GM18909 (cell line): ENCODE measurements at regions not wholly inside any gene's neighbourhood (a gene's known extent, or its start where the extent isn't known, plus 50 kb on each side); places are given as distances from the start of the nearest gene placed in this dataset.
"Not testable (repeated sequence)": the region's sequence is repeated elsewhere in the genome, so short reads cannot be mapped to it uniquely, and the experiment has no call there.

Experiments used
- ATAC-seq: cut with Tn5 transposase; IDR thresholded peaks from one replicate; pipeline ENCODE4 v1.9.1; 2021; ENCODE audit warnings: mild to moderate bottlenecking; ENCODE audit not compliant: unreplicated experiment, poor library complexity

DNA sequence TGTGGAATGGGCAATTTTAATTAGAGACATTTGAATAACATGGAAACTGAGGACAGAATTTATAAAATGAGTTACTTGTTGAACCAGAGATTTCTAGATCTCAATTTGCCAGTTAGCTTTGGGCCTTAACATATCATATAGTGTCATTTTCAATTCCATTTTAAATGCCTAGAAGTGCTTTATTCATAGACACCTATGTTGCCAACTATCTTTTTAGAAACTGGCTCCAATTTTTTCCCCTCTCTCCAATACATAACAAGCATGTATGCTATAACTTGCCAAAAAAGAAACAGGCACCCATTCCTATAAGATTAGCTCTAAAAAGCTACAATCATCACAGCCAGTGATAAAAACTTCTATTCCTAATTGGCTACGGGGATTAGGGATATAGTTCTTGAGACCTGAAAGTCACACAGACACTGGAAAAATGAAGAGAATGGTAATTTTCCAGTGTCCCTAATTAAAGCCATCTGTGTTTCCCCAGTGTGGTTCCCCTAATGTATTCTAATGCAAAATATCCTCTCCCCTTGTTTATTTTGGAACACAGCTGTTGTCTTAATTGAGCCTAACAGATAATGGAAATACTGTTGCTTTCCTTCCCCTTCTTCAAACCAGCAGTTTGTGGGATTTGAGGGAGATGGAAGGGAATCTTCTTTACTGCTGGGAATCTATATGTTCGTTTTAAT, 205.5 kb upstream of the FSHR start:
- ATAC-seq = no peak

DNA sequence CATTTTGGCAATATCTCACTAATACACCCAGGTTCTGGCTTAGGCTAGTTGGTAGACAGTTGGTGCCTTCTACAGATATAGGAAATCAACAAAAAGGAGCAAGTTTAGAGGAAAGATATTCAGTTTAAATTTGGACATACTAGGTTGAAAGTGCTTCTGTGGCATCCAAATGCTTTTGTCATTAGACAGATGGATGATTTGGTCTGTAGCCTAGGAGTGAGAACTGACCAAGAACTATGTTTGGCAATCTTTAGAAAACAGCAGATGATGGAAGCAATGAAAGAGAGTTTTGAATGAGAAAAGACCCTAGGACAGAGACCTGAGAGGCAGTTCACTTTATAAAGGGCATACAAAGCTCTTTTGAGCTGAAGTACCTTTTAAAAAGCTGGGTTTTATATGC, 201.3 kb upstream of the FSHR start:
- ATAC-seq = no peak

DNA sequence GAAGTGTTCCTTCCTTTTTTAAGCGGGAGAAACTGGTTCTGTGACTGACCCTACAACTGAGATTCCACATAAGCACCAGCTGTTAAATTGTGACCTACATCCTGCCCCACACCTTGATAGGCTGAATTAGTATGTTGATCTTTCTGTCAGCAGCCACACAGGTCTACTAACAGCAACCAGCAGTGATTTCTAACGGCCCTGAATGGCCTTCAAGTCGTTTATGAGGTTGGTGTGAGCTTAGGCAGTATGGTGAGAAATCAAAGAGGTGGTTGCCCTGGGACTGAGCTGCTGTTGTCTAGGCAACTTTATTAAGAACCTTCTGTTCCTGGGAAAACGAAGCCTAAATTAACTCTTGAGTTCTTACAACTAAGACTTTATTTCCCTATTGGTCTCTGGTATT, 197.2 kb upstream of the FSHR start:
- ATAC-seq = no peak

DNA sequence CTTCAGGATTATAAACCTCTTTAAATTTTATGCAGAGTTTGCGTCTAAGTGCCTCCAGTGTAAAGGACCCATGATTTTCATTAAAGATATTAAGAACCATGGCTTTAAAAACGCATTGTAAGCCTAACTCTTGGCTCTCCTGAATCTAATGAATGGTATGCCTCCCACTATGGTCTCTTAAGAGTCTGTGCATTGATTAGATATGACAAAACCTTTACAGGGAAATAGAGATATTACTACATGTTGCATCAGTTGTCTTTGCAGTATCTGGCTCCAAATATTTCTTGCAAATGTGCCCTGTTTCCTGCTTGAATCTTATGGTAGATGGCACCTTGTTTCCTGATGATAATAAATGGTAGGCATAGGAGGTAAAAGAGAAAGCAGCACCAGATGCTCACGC, 189.3 kb upstream of the FSHR start:
- ATAC-seq = no peak

DNA sequence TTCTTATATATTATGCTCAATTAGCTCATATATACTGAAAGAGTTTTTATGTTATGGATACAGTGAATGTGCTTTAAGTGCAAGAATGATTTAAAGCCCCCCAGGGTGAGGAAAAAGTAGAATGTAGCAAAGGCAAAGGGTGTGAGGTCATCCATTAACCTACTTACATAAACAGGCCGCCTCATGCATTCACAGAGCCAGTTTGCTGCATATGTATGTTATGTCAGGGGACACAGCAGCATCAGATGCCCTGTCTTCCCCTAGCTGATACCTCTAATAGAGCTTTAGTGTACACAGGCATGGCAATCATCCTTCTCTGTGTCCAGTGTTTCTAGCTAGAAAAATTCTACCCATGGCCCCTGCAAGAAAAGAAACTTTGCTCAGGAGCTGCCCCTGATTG, 187.8 kb upstream of the FSHR start:
- ATAC-seq = no peak

DNA sequence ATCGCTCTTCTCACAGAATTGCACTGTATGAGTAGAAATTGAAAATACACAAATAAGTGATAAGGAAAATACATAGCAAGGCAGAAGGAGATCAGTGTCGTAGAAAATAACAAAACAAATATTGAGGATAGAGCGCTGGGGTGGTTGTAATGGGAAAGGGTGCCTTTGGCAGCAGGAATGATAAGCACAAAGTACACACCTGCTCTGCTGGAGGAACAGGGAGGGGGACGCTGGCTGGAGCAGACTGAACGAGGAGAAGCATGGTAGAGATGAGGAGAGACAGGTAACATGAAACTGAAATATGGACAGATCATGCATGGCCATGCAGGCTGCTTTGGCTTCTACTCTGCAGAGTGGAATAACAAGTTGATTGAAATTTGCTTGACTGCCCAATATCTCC, 181.2 kb upstream of the FSHR start:
- ATAC-seq = no peak

DNA sequence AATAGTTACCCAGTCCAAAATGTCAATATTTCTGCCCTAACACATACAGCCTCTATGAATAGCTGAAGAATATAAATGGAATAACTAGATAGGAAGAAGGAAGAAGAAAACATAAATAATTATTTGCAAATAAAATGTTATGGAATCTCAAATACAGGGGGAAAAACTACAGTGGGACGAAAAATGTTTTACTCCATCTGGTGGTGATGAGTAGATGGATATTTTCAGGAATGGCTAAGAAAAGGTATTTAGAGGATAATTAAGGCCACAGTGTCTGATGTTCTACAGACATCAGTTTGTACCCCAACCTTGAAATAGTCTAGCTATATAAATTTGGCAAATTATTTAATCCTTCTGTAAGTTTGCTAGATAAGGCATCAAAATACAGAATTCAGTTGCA, 178.1 kb upstream of the FSHR start:
- no peak for ATAC-seq

DNA sequence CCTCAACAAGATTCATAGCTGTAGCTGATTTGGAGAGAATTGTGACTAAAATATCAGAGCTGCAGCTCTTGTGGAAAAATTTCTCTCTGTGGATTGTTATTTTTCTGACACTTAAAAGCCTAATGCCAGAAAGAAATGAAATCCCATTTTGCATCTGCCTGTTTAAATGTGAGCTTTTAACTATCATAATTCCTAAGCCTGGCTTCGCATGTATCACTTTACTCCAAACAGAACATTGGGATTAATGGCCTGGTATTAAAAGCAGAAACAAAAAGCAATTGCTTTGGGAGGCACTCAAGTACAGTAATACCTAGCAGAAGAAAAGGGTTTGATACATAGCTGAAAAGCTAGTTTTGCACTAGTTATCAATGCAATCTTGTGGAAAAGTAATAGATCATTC, 164.2 kb upstream of the FSHR start:
- no peak for ATAC-seq

DNA sequence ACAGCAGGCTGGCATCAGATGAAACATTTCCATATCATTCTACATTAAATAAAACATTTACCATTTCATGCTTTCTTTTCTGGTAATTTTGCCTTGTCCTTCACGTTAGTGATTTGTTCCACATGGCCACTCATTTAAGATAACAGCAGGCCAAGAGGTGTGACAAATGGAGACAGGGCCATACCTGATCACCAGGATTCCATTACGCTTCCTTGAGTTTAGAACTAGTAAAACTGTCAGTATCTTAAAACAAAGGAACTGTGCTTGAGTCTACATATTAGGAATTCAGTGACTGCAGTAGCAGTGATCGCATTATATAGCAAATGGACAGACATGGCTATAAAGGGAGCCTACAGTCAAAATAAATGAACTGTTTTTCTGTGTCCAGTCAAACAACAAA, 155.1 kb upstream of the FSHR start:
- ATAC-seq = no peak

DNA sequence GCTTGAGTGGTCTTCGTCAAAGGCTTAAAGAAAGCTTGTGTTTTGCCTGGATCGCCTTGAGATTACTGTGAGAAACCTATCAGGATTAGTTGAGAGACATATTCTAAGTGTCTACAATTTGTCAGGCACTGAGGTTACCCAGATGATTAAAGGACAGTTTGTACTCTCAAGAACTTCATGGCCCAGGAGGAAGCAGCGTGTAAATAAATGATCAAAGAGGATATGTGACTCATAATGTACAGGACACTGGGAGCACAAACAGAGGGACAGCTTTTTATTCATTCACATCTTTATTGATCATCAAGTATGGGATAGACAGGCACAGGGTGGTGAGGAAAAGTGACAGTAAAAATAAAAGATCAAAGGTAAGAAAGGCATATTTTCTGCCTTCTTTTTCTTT, 152.6 kb upstream of the FSHR start:
- no peak for ATAC-seq

DNA sequence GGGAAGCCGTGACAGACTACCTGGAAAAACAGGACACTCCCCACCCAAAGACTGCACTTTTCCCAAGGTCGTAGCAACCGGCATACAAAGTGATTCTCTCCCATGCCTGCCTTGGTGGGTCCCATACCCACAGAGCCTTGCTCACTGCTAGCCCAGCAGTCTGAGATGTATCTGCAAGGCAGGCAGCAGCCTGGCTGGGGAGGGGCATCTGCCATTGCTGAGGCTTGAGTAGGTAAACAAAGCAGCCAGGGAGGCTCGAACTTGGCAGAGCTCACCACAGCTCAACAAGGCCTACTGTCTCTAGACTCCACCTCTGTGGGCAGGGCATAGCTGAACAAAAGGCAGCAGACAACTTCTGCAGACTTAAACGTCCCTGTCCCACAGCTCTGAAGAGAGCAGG, 144.4 kb upstream of the FSHR start:
- ATAC-seq = not testable (repeated sequence)

DNA sequence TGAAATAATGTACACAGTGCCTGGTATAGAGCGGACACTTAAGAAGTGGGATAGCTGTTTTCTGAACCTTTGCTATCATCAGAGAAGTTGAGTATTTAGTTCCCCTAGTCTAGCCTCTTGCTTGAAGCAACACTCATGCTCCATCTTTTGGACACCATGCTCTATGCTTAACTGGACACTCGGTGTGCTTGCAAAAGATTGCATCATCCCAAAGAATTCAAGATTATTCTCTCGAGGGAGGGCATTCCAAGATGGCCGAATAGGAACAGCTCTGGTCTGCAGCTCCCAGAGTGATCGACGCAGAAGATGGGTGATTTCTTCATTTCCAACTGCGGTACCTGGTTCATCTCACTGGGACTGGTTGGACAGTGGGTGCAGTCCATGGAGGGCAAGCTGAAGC, 143.9 kb upstream of the FSHR start:
- ATAC-seq = no peak

DNA sequence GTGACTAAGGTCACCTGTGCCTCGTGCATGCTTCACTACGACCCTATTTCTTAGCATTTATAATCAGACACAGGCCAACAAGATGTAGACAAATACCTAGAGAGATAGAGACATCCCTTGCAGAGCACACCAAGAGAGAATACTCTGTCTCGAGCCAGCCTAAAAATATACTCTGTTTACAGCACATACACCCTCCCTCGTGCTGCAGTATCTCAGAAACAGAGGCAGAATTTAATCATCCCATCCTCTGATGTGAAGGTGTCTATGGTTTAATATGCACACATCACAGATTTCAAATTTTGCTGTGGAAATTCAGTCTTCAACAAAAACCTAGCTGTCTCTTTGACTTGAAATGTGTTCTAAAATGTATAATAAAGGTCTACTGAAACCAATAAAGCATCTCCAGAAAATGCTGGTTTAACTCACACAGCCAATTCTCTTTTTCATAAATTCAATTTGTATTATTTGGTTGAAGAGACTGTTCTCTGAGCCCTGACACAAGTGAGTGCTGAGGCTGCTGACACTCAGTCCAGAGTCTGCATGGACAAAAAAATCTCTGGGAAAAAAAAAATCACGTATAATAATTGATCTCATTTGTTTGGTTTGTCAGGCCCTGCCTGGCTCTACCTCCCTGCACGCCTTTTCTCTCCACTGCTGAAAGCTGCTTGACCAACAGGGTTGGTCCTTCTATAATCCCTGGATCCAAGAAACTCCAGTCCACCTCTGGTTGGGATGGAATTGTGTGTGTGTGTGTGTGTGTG, 142.0 kb upstream of the FSHR start:
- ATAC-seq = no peak

DNA sequence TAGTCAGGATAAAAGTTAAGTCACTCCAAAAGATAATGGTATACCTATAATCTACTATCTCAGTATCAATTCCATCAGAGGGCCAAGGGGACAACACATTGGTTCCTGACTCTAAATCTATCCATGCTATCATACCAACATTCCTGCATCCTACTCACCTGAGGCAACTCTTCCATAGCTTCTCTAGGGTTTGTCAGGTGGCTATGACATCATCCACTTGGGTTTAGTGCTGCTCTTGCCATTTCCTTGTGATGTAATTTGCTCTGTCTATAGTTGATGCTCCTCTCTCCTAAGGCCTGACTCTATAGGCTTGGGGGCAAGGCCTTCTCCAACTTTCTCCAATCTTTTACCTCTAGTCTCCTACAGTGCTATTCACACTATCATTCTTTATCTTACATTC, 139.9 kb upstream of the FSHR start:
- ATAC-seq = no peak

DNA sequence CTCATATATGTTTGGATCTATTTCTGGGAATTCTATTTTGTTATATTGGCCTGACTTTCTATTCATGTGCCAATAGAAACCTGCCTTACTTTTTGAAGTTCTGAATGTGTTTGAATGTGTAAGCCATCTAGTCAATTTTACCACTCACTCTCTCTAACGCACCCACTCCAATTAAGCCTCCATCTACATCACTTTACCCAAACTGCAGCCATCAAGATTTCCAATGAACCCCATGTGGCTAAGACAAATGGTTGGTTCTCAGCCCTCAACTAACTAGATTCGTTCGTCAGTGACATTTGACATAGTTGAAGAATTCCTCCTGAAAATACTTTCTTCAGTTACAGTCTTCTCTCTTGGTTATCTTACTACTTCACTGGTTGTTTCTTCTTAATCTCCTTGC, 137.3 kb upstream of the FSHR start:
- no peak for ATAC-seq

DNA sequence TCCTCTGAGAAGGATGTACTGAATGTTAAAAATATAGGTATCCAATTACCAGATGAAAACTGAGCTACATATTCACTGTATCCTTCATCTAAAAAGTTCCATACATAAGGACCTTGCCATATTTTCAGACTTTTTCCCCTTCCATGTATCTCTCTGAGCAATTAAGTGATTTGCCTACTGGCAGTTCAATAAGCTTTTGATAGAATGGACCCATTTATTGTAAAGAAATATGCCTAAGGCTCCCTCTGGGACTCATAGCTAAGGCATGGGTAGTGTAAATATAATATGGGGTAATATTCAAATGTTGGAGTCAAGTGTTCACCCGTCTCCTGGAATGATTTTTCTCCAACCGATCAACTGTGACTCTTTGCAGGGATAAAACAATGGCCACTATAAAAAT, 135.4 kb upstream of the FSHR start:
- no peak for ATAC-seq

DNA sequence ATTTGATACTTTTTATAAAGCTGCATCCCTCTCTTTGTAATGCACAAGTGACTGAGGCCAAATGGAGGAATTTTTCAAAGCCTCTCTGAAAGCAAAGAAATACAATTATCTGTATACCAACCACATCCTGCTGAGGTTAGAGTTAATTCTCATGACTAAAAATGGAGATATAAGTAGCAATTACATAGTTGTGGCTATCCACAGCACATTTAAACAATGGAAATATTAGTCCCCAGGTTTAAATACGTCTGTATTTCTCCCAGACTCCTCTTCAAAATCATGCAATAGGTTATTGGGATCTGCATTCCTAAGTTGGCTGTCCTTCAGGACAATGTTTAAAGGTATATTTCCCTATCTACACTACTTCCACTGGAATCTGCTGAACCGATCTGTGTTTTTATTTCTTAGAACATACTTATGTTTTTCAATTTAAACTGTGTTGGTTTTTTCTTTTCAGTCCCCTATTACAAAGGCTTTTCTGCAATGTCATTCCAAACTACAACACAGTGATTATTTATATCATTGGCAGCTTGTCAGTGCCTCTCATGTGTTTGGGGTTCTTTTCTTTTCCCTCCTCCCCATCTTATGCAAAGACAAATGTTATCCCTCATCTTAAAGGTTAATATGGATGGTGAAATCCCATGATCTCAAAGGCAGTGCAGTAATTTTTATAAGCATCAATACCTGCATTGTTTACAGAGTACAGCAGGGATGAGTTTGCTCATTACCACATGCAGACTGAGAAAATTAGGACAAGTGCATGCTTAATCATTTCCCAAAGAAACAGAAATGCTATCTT, 134.8 kb upstream of the FSHR start:
- ATAC-seq = no peak

DNA sequence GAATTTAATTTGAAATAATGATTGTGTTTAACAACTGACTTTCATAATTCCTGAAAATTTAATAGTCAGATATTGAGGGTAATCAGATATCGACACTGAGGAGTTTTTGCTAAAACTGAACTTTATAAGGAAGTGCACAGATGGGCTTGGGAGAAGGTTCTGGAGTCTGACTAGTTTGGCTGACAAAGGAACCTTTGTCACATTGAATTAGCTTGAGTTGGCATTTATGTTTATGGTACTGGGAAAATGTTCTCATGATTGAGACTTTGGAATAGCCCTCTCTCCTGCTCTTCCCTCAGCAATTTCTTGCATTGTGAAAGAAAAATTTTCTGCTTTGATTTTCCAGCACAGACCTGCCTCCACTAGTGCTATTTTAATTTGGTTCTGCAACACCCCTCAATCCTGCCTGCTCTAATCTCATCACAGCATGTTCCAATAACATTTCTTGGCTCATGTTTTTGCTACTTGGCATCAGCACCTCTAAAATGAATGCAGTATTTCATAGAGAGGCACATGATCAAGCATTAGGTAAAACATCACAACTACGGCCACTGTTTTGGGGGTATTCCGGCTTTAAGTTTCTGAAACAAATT, 133.9 kb upstream of the FSHR start:
- ATAC-seq = no peak

DNA sequence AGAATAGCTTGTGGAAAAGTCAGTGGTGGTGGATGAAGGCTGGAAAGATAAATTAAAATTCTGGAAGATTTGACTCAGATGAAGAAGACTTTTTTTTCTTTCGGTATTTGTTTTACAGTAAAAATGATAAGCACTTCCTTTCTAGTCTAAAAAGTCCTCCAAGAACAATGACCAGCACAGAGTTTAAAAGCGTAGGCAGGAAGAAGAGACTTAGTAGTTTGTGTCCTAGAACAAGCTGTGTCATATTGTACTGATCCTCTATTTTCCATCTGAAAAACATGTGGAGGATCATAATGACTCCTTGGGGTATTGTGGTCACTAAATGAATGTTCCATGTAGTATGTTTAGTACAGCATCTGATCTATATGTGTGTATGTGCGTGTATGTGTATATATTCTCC, 132.4 kb upstream of the FSHR start:
- ATAC-seq = no peak

DNA sequence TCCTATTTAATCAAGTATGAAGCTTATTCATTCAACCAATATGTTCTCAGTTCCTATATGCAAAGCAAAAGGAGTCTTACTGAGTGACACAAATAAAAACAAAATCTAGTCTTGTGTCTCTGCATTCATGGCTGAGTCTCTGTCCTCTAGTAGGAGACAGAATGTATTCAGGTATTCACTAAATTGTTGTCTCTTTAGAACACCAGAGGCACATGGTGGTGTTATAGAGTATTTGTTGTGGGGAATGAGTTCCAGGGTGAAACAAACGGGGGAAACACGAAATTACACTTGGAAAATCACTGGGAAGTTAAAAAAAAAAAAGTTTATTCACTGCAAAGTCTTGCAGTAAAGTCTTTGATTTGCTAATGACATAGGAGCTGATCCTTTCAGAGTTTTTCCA, 131.7 kb upstream of the FSHR start:
- ATAC-seq = no peak

DNA sequence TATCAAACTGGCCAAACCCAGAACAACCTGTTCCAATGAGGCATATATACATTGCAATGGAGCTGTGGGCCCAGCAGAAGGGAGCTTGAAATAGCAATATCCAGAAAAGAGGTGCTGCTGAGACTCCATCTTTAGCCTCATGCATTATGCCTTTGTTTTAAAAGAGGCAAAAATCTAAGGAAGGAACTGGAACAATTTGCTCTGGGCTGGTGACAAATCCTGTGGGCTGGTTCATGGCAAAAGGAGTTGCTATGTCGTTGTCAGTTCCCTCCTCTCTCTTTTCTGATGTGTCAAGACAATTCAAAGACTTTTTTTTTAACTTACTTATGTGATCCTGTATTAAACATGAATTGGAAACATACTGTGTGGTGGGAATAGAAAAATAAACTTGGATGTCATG, 124.2 kb upstream of the FSHR start:
- no peak for ATAC-seq
